ENCODE measurements at regions not wholly inside any gene's neighbourhood (a gene's known extent, or its start where the extent isn't known, plus 50 kb on each side); places are given as distances from the start of the nearest gene placed in this dataset.

DNA sequence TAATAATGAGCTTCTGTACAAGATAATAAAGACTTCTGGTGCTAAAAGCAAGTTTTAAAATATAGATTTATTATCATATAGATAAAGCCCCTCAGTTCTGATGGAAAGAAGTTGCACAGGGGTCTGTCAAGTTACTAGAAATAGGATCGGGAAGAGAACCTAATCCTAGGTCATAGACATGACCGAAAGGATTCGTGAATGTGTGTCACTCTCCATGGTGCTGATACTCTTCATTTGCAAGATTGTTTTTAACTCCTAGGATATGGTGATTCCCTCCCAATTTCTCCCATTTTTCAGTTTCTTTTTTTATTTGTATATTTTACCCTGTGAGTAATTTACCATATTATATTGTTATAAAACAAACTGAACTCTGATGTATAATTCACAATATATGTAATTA, 58.9 kb upstream of the CTNNA2 start:
- H3K4me3 Mint-ChIP-seq (ENCODE audit: unreplicated experiment), result no peak overlapping the region
- POLR2A ChIA-PET, result no interaction called here
- no TSS peak for BruUV-seq (replicated peaks)
- H3K27me3 ChIP-seq (replicated peaks; ENCODE audit: control insufficient read depth, insufficient read depth, low read length), result no peaks in the 10 kb centered on the region
- H3K4me3 ChIP-seq (ENCODE audit: low read depth, low read length), result no peak overlapping the region
- intact Hi-C loops (cut with micrococcal nuclease; ENCODE audit: unreplicated experiment), result loop anchor here (2.0 kb wide), 1 partner anchor 57 kb away; no protein-coding TSS in a partner anchor
- H3K36me3 ChIP-seq (ENCODE audit: control insufficient read depth, insufficient read depth, low read length), result no peaks in the 10 kb centered on the region
- H3K36me3 Mint-ChIP-seq (ENCODE audit: insufficient read depth, unreplicated experiment), result no peaks in the 10 kb centered on the region
- TF ChIP-seq, protein P1, sequence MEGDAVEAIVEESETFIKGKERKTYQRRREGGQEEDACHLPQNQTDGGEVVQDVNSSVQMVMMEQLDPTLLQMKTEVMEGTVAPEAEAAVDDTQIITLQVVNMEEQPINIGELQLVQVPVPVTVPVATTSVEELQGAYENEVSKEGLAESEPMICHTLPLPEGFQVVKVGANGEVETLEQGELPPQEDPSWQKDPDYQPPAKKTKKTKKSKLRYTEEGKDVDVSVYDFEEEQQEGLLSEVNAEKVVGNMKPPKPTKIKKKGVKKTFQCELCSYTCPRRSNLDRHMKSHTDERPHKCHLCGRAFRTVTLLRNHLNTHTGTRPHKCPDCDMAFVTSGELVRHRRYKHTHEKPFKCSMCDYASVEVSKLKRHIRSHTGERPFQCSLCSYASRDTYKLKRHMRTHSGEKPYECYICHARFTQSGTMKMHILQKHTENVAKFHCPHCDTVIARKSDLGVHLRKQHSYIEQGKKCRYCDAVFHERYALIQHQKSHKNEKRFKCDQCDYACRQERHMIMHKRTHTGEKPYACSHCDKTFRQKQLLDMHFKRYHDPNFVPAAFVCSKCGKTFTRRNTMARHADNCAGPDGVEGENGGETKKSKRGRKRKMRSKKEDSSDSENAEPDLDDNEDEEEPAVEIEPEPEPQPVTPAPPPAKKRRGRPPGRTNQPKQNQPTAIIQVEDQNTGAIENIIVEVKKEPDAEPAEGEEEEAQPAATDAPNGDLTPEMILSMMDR (IDR thresholded peaks at IDR 0.05; ENCODE audit: insufficient read depth in 1 of 2, low read depth in 1 of 2, low read length in 1 of 2, severe bottlenecking in 1 of 2, unreplicated experiment in 1 of 2), result no peak
- H3K27ac Mint-ChIP-seq (ENCODE audit: unreplicated experiment), result no peak overlapping the region
- H3K4me1 Mint-ChIP-seq (ENCODE audit: low read depth, unreplicated experiment), result no peaks in the 10 kb centered on the region
- H3K4me1 ChIP-seq, result no peaks in the 10 kb centered on the region
- CTCF ChIA-PET, result no interaction called here
- H3K9me3 ChIP-seq, result no peaks in the 10 kb centered on the region
- no peaks in the 10 kb centered on the region for H3K9me3 Mint-ChIP-seq (ENCODE audit: unreplicated experiment)
- no peaks in the 10 kb centered on the region for H3K27me3 Mint-ChIP-seq (ENCODE audit: insufficient read depth, unreplicated experiment)
- DNase-seq, result peak in 1 of 2 experiments; percentile 5

DNA sequence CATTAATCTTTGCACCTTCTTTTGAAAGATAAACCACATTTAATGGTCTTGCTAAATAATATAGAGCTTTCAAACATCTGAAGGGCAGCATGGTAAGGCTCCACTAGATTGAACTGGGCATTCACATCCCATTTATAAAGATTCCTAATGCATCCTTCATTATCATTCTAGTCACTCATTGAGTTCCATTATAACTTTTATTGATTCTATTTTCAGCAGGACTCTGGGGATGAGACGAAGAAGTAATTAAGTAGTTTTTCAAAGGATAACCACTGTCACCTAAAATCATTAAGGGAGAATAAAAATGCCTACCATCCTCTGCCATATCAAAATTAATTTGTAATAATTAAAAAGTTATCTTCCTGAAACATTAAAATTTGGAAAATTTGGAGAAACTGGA, 60.2 kb upstream of the CTNNA2 start:
- H3K4me1 Mint-ChIP-seq (ENCODE audit: low read depth, unreplicated experiment), result no peaks in the 10 kb centered on the region
- BruUV-seq (replicated peaks), result no TSS peak
- H3K4me3 ChIP-seq (ENCODE audit: low read depth, low read length), result no peak overlapping the region
- H3K36me3 Mint-ChIP-seq (ENCODE audit: insufficient read depth, unreplicated experiment), result no peaks in the 10 kb centered on the region
- no peaks in the 10 kb centered on the region for H3K27me3 ChIP-seq (replicated peaks; ENCODE audit: control insufficient read depth, insufficient read depth, low read length)
- H3K9me3 Mint-ChIP-seq (ENCODE audit: unreplicated experiment), result no peaks in the 10 kb centered on the region
- no peaks in the 10 kb centered on the region for H3K9me3 ChIP-seq
- POLR2A ChIA-PET, result no interaction called here
- no peaks in the 10 kb centered on the region for H3K4me1 ChIP-seq
- TF ChIP-seq, protein P1 (IDR thresholded peaks at IDR 0.05; ENCODE audit: insufficient read depth in 1 of 2, low read depth in 1 of 2, low read length in 1 of 2, severe bottlenecking in 1 of 2, unreplicated experiment in 1 of 2), result no peak
- H3K27me3 Mint-ChIP-seq (ENCODE audit: insufficient read depth, unreplicated experiment), result peaks cover 5% of the 10 kb centered on the region
- H3K4me3 Mint-ChIP-seq (ENCODE audit: unreplicated experiment), result no peak overlapping the region
- CTCF ChIA-PET, result no interaction called here
- intact Hi-C loops (cut with micrococcal nuclease; ENCODE audit: unreplicated experiment), result no loop called here
- H3K27ac Mint-ChIP-seq (ENCODE audit: unreplicated experiment), result no peak overlapping the region
- H3K36me3 ChIP-seq (ENCODE audit: control insufficient read depth, insufficient read depth, low read length), result no peaks in the 10 kb centered on the region
- no peak for DNase-seq

DNA sequence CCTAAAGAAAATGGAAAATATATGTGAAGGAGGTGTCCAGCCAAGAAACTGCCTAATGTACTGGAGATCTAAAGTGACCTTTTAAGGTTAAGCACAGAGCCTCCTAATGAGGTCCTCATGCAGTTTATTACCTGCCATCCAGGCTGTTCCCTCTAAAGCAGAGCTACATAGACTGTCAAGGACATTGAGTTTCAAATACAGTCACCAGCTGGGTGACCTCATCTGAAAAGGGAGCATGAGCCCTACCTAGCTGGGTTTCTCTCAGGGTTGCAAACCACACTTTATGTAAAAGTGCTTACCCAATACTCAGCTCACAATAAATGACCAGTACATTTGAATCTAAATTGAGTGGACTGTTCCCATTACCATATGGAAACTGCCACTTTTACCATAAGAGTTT, 65.4 kb upstream of the CTNNA2 start:
- Histone ChIP-seq H3K27me3 (replicated peaks; ENCODE audit: control insufficient read depth, insufficient read depth, low read length) (no peaks in the 10 kb centered on the region), H3K9me3 (no peaks in the 10 kb centered on the region), H3K36me3 (ENCODE audit: control insufficient read depth, insufficient read depth, low read length) (no peaks in the 10 kb centered on the region), H3K4me3 (ENCODE audit: low read depth, low read length) (no peak overlapping the region), H3K4me1 (no peaks in the 10 kb centered on the region)
- TF ChIP-seq, protein P1 (IDR thresholded peaks at IDR 0.05; ENCODE audit: insufficient read depth in 1 of 2, low read depth in 1 of 2, low read length in 1 of 2, severe bottlenecking in 1 of 2, unreplicated experiment in 1 of 2), result no peak
- DNase-seq, result no peak
- Mint-ChIP-seq H3K4me1 (ENCODE audit: low read depth, unreplicated experiment) (no peaks in the 10 kb centered on the region), H3K27ac (ENCODE audit: unreplicated experiment) (no peak overlapping the region), H3K9me3 (ENCODE audit: unreplicated experiment) (no peaks in the 10 kb centered on the region), H3K36me3 (ENCODE audit: insufficient read depth, unreplicated experiment) (no peaks in the 10 kb centered on the region), H3K27me3 (ENCODE audit: insufficient read depth, unreplicated experiment) (peaks cover 5% of the 10 kb centered on the region), H3K4me3 (ENCODE audit: unreplicated experiment) (no peak overlapping the region)
- BruUV-seq (replicated peaks), result no TSS peak
- POLR2A ChIA-PET, result no interaction called here
- intact Hi-C loops (cut with micrococcal nuclease; ENCODE audit: unreplicated experiment), result no loop called here
- CTCF ChIA-PET, result no interaction called here
